GM23338 (cell line): ENCODE measurements at regions not wholly inside any gene's neighbourhood (a gene's known extent, or its start where the extent isn't known, plus 50 kb on each side); places are given as distances from the start of the nearest gene placed in this dataset.

ENCODE experiments used
- ATAC-seq: fragments of 200-7000 bp; cut with Tn5 transposase; 3 replicates; pipeline ENCODE4 v1.9.1; 2020
- DNase-seq: peaks from one replicate; pipeline ENCODE4 v3.0.0-alpha.2; 2015; ENCODE audit warnings: low spot score
- H2AFZ ChIP-seq: fragments of 200-600 bp; sonication (generic); 2 replicates; pipeline ENCODE4 v1.8.0; 2016; ENCODE audit warnings: antibody characterized with exemption, mild to moderate bottlenecking, moderate library complexity
- H3F3A ChIP-seq: fragments of 200-600 bp; sonication (generic); replicated peaks from 2 replicates; pipeline ENCODE4 v1.8.0; 2017; ENCODE audit warnings: antibody characterized with exemption, mixed run types, low read depth
- H3K27ac ChIP-seq: fragments of 200-600 bp; sonication (generic); 2 replicates; pipeline ENCODE4 v1.6.1; 2016; ENCODE audit warnings: low read depth
- H3K27me3 ChIP-seq: fragments of 200-600 bp; sonication (generic); 2 replicates; pipeline ENCODE4 v1.8.0; 2016; ENCODE audit warnings: mild to moderate bottlenecking, mixed run types, moderate library complexity; ENCODE audit not compliant: insufficient read depth
- H3K36me3 ChIP-seq: fragments of 200-600 bp; sonication (generic); 2 replicates; pipeline ENCODE4 v1.8.0; 2016; ENCODE audit warnings: mild to moderate bottlenecking; ENCODE audit not compliant: insufficient read depth
- H3K4me1 ChIP-seq: fragments of 200-600 bp; sonication (generic); 2 replicates; pipeline ENCODE4 v1.8.0; 2016; ENCODE audit warnings: mild to moderate bottlenecking, moderate library complexity; ENCODE audit not compliant: insufficient read depth
- H3K4me2 ChIP-seq: fragments of 200-600 bp; sonication (generic); 2 replicates; pipeline ENCODE4 v1.7.1; 2017; ENCODE audit warnings: mixed run types
- H3K4me3 ChIP-seq: fragments of 200-600 bp; sonication (generic); 2 replicates; pipeline ENCODE4 v1.6.1; 2016; ENCODE audit warnings: mixed run types
- H3K79me2 ChIP-seq: fragments of 200-600 bp; sonication (generic); replicated peaks from 2 replicates; pipeline ENCODE4 v1.8.0; 2017; ENCODE audit warnings: mild to moderate bottlenecking; ENCODE audit not compliant: insufficient read depth
- H3K9me2 ChIP-seq: fragments of 200-600 bp; sonication (generic); 2 replicates; pipeline ENCODE4 v1.8.0; 2017; ENCODE audit not compliant: insufficient read depth
- H4K20me1 ChIP-seq: fragments of 200-600 bp; sonication (generic); replicated peaks from 2 replicates; pipeline ENCODE4 v1.8.0; 2017; ENCODE audit warnings: mild to moderate bottlenecking; ENCODE audit not compliant: insufficient read depth
- H3K27ac Mint-ChIP-seq: 2 replicates; pipeline ENCODE4 v1.8.0; 2020; ENCODE audit warnings: inconsistent platforms, mild to moderate bottlenecking, moderate library complexity, mixed read lengths
- H3K27me3 Mint-ChIP-seq: 3 replicates; pipeline ENCODE4 v1.8.0; 2022; ENCODE audit warnings: low read depth, mild to moderate bottlenecking, moderate library complexity, mixed read lengths, inconsistent platforms; ENCODE audit not compliant: insufficient read depth, poor library complexity
- H3K36me3 Mint-ChIP-seq: 3 replicates; pipeline ENCODE4 v1.8.0; 2021; ENCODE audit warnings: low read depth, mild to moderate bottlenecking, inconsistent platforms, moderate library complexity, mixed read lengths
- H3K4me1 Mint-ChIP-seq: 3 replicates; pipeline ENCODE4 v1.8.0; 2020; ENCODE audit warnings: mild to moderate bottlenecking, inconsistent platforms, mixed read lengths
- H3K4me3 Mint-ChIP-seq: 3 replicates; pipeline ENCODE4 v1.8.0; 2021; ENCODE audit warnings: moderate library complexity, mild to moderate bottlenecking, inconsistent platforms, mixed read lengths
- H3K9me3 Mint-ChIP-seq: 3 replicates; pipeline ENCODE4 v1.8.0; 2020; ENCODE audit warnings: moderate library complexity, mild to moderate bottlenecking, inconsistent platforms, mixed read lengths
- CREB1 ChIP-seq: fragments of 250-450 bp; sonication (Bioruptor Pico); IDR thresholded peaks from 2 replicates; pipeline ENCODE4 v1.5.0; 2020; ENCODE audit warnings: low read depth, mild to moderate bottlenecking, moderate library complexity
- CTCF ChIP-seq, 2 experiments: fragments of 200-600 bp in 1 of 2; sonication (generic) in 1 of 2; conservative IDR thresholded peaks; 2 replicates each; pipeline versions ENCODE4 v1.5.1 to v1.6.1; 2016 to 2017; ENCODE audit warnings: antibody characterized with exemption in 2 of 2, low read depth in 2 of 2, mild to moderate bottlenecking in 2 of 2, moderate library complexity in 1 of 2
- ETS1 ChIP-seq: IDR thresholded peaks from 2 replicates; pipeline ENCODE4 v1.6.1; 2016; ENCODE audit warnings: antibody characterized with exemption
- EZH2 ChIP-seq: fragments of 200-600 bp; sonication (generic); IDR thresholded peaks from one replicate; pipeline ENCODE4 v1.8.0; 2017; ENCODE audit warnings: antibody characterized with exemption, mild to moderate bottlenecking, low read depth; ENCODE audit not compliant: unreplicated experiment
- EZH2phosphoT487 ChIP-seq: fragments of 200-600 bp; sonication (generic); IDR thresholded peaks from one replicate; pipeline ENCODE4 v1.8.1; 2018; ENCODE audit warnings: antibody characterized with exemption; ENCODE audit not compliant: unreplicated experiment
- JUNB ChIP-seq: IDR thresholded peaks from one replicate; pipeline ENCODE4 v1.6.1; 2016; ENCODE audit warnings: antibody characterized with exemption; ENCODE audit not compliant: unreplicated experiment
- NANOG ChIP-seq: IDR thresholded peaks from 2 replicates; pipeline ENCODE4 v1.6.1; 2016; ENCODE audit warnings: antibody characterized with exemption, borderline replicate concordance
- POLR2AphosphoS5 ChIP-seq: IDR thresholded peaks from 2 replicates; pipeline ENCODE4 v1.6.1; 2016; ENCODE audit warnings: antibody characterized with exemption, low read depth
- REST ChIP-seq: IDR thresholded peaks from one replicate; pipeline ENCODE4 v1.6.1; 2018; ENCODE audit warnings: antibody characterized with exemption; ENCODE audit not compliant: unreplicated experiment
- STAT1 ChIP-seq: IDR thresholded peaks from one replicate; pipeline ENCODE4 v1.6.1; 2016; ENCODE audit warnings: antibody characterized with exemption; ENCODE audit not compliant: unreplicated experiment
- ZNF114 ChIP-seq: fragments of 250-450 bp; sonication (Bioruptor Pico); IDR thresholded peaks from 2 replicates; pipeline ENCODE4 v1.5.0; 2020; ENCODE audit warnings: mild to moderate bottlenecking, moderate library complexity
- ZNF331 ChIP-seq: fragments of 250-450 bp; sonication (Bioruptor Pico); IDR thresholded peaks from 2 replicates; pipeline ENCODE4 v1.5.0; 2020; ENCODE audit warnings: low read depth, mild to moderate bottlenecking, moderate library complexity
- ZNF462 ChIP-seq: fragments of 250-450 bp; sonication (Bioruptor Pico); IDR thresholded peaks from 2 replicates; pipeline ENCODE4 v1.5.0; 2020; ENCODE audit warnings: mild to moderate bottlenecking, moderate library complexity

- TF ChIP-seq JUNB (no peak), ZNF462 (no peak), NANOG (no peak), STAT1 (no peak), ETS1 (no peak), EZH2 (no peak), REST (no peak), ZNF331 (CRISPR knock-in tag) (no peak), ZNF114 (CRISPR knock-in tag) (no peak), POLR2AphosphoS5 (no peak), CREB1 (no peak), EZH2phosphoT487 (no peak), CTCF (conservative IDR thresholded peaks at IDR 0.05; ENCODE audit: low read depth in 2 of 2) (no peak)
- Histone ChIP-seq H2AFZ (no peak overlapping the region), H3K36me3 (no peaks in the 10 kb centered on the region), H3F3A (no peaks in the 10 kb centered on the region), H3K27ac (no peak overlapping the region), H3K79me2 (no peaks in the 10 kb centered on the region), H3K4me3 (no peak overlapping the region), H3K4me1 (peaks cover 6% of the 10 kb centered on the region), H3K9me2 (no peaks in the 10 kb centered on the region), H3K27me3 (no peaks in the 10 kb centered on the region), H4K20me1 (no peaks in the 10 kb centered on the region), H3K4me2 (no peak overlapping the region)
- DNase-seq: no peak
- no peaks in the 10 kb centered on the region for H3K36me3 Mint-ChIP-seq
- no peak for ATAC-seq
- H3K4me3 Mint-ChIP-seq: no peak overlapping the region
- H3K4me1 Mint-ChIP-seq: peaks cover 3% of the 10 kb centered on the region; the same call in 1 of the 3 replicates
- no peak overlapping the region for H3K27ac Mint-ChIP-seq
- peaks cover 2% of the 10 kb centered on the region for H3K27me3 Mint-ChIP-seq
- H3K9me3 Mint-ChIP-seq: no peaks in the 10 kb centered on the region; the same call in 2 of the 3 replicates
Observed at GRCh38 chr9:99614341-99614740, 207.3 kb upstream of the NR4A3 start.
